NCI-H2196 treated with DMSO at 0.1 percent for 48 hours (cell line): ENCODE measurements at regions not wholly inside any gene's neighbourhood (a gene's known extent, or its start where the extent isn't known, plus 50 kb on each side); places are given as distances from the start of the nearest gene placed in this dataset.
"Not testable (repeated sequence)": the region's sequence is repeated elsewhere in the genome, so short reads cannot be mapped to it uniquely, and the experiment has no call there.

Experiments used
- DNase-seq: peaks from one replicate; lab custom pipeline; 2025; ENCODE audit not compliant: unreplicated experiment; lab: John Stamatoyannopoulos, UW

- DNase-seq: no peak
These were observed 705.9 kb upstream of the NCAM2 start for GRCh38 chr21:20292280-20292679.

GRCh38 chr21:20292854-20293253 lies 705.4 kb upstream of the NCAM2 start:
- not testable (repeated sequence) for DNase-seq

GRCh38 chr21:20301395-20301794 lies 696.8 kb upstream of the NCAM2 start:
- no peak for DNase-seq

- DNase-seq: no peak
These were observed 696.1 kb upstream of the NCAM2 start for GRCh38 chr21:20302084-20302483.

- DNase-seq: no peak
These were observed 691.4 kb upstream of the NCAM2 start for GRCh38 chr21:20306836-20307235.

- DNase-seq: no peak
These were observed 689.5 kb upstream of the NCAM2 start for GRCh38 chr21:20308586-20309315.

- no peak for DNase-seq
These were observed 686.9 kb upstream of the NCAM2 start for GRCh38 chr21:20311234-20311787.

- DNase-seq: no peak
These were observed 685.2 kb upstream of the NCAM2 start for GRCh38 chr21:20313013-20313412.

GRCh38 chr21:20315042-20315441 lies 683.2 kb upstream of the NCAM2 start:
- DNase-seq: no peak

GRCh38 chr21:20329636-20330035 lies 668.6 kb upstream of the NCAM2 start:
- DNase-seq: no peak

GRCh38 chr21:20330652-20331051 lies 667.6 kb upstream of the NCAM2 start:
- DNase-seq: no peak

GRCh38 chr21:20334585-20334984 lies 663.6 kb upstream of the NCAM2 start:
- DNase-seq: no peak

GRCh38 chr21:20341431-20341830 lies 656.8 kb upstream of the NCAM2 start:
- DNase-seq: no peak

- no peak for DNase-seq
These were observed 655.0 kb upstream of the NCAM2 start for GRCh38 chr21:20343186-20343585.

GRCh38 chr21:20351138-20351537 lies 647.1 kb upstream of the NCAM2 start:
- DNase-seq: no peak

- no peak for DNase-seq
These were observed 644.9 kb upstream of the NCAM2 start for GRCh38 chr21:20353351-20353750.

- DNase-seq: no peak
These were observed 625.2 kb upstream of the NCAM2 start for GRCh38 chr21:20373031-20373430.

GRCh38 chr21:20377250-20377649 lies 621.0 kb upstream of the NCAM2 start:
- no peak for DNase-seq

- DNase-seq: no peak
These were observed 609.8 kb upstream of the NCAM2 start for GRCh38 chr21:20388400-20388799.

GRCh38 chr21:20396798-20397197 lies 601.4 kb upstream of the NCAM2 start:
- no peak for DNase-seq

- no peak for DNase-seq
These were observed 593.3 kb upstream of the NCAM2 start for GRCh38 chr21:20404915-20405314.

- DNase-seq: no peak
These were observed 579.9 kb upstream of the NCAM2 start for GRCh38 chr21:20418353-20418752.

- DNase-seq: no peak
These were observed 578.4 kb upstream of the NCAM2 start for GRCh38 chr21:20419772-20420171.
